ENCODE measurements at regions not wholly inside any gene's neighbourhood (a gene's known extent, or its start where the extent isn't known, plus 50 kb on each side); places are given as distances from the start of the nearest gene placed in this dataset.

DNA sequence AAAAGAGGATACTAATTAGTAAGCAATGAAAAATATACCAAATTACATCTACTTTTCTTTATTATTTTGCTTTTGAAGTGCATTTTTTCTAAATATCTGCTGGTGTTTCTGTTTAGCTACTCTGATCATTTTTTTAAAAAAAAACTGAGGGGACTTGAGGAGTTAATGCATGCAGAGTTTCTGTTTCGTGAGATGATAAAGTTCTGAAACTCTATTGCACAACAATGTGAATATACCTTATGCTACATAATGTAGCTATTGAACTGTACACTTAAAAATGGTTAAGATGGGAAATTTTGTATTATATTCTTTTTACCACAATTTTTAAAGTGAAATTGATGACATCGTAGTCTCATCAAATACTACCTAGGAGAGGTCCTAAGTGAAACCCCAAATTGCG lies 288.3 kb upstream of the NR4A3 start:
- TF ChIP-seq, protein P1, sequence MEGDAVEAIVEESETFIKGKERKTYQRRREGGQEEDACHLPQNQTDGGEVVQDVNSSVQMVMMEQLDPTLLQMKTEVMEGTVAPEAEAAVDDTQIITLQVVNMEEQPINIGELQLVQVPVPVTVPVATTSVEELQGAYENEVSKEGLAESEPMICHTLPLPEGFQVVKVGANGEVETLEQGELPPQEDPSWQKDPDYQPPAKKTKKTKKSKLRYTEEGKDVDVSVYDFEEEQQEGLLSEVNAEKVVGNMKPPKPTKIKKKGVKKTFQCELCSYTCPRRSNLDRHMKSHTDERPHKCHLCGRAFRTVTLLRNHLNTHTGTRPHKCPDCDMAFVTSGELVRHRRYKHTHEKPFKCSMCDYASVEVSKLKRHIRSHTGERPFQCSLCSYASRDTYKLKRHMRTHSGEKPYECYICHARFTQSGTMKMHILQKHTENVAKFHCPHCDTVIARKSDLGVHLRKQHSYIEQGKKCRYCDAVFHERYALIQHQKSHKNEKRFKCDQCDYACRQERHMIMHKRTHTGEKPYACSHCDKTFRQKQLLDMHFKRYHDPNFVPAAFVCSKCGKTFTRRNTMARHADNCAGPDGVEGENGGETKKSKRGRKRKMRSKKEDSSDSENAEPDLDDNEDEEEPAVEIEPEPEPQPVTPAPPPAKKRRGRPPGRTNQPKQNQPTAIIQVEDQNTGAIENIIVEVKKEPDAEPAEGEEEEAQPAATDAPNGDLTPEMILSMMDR (IDR thresholded peaks at IDR 0.05), result no peak
- TF ChIP-seq POLR2AphosphoS5 (IDR thresholded peaks at IDR 0.05) (no peak), EP300 (IDR thresholded peaks at IDR 0.05) (no peak)
